ENCODE measurements at regions not wholly inside any gene's neighbourhood (a gene's known extent, or its start where the extent isn't known, plus 50 kb on each side); places are given as distances from the start of the nearest gene placed in this dataset.

- 87% methylated on average over 3 of the region's 3 CpGs; no CpG with 5 or more reads in 1 of the 2 experiments for WGBS, 2 experiments (ENCODE audit: extremely low coverage in 1 of 2, insufficient coverage in 1 of 2, insufficient read length in 1 of 2, insufficient replicate concordance in 2 of 2, low coverage in 1 of 2, low lambda C conversion rate in 2 of 2, missing lambda C conversion rate in 1 of 2)
- CTCF ChIA-PET (ENCODE audit: partially characterized antibody), result interaction anchor here (1.2 to 1.8 kb wide), 7 partner anchors 9 to 403 kb away, joined by 3 to 7 read pairs (median 3); no protein-coding TSS in a partner anchor
- FAIRE-seq, result no peak
Measured at GRCh38 chr11:95306123-95306522, 75.1 kb upstream of the SESN3 start.

More at GRCh38 chr11:95306123-95306522, 75.1 kb upstream of the SESN3 start:
- Histone ChIP-seq H4K5ac (ENCODE audit: insufficient read length, low read depth, low read length) (no peak overlapping the region), H4K8ac (ENCODE audit: extremely low read depth, insufficient read depth, low read length) (no peak overlapping the region), H3K27ac (ENCODE audit: low read depth, low read length) (no peak overlapping the region), H3K14ac (ENCODE audit: insufficient read length) (no peak overlapping the region), H3K9ac (replicated peaks in 1 of 4; ENCODE audit: extremely low read depth in 1 of 4, low read depth in 3 of 4, low read length in 3 of 4) (no peak overlapping the region), H3K79me1 (ENCODE audit: low read depth, low read length) (no peaks in the 10 kb centered on the region), H3K56ac (replicated peaks; ENCODE audit: insufficient read length, low read depth, low read length) (no peak overlapping the region), H3K4me2 (ENCODE audit: insufficient read depth in 1 of 2, low read depth in 2 of 2, low read length in 2 of 2) (no peak overlapping the region), H3K23me2 (ENCODE audit: low read depth, low read length) (no peaks in the 10 kb centered on the region), H3K36me3 (ENCODE audit: control insufficient read depth in 2 of 4, insufficient read depth in 4 of 4, low read length in 3 of 4) (no peaks in the 10 kb centered on the region), H3K9me3 (ENCODE audit: insufficient read depth in 2 of 2, low read depth in 1 of 2, low read length in 1 of 2) (no peaks in the 10 kb centered on the region), H2BK5ac (ENCODE audit: low read depth, low read length) (no peak overlapping the region), H3K18ac (ENCODE audit: extremely low read depth, low read length) (no peak overlapping the region), H2AFZ (ENCODE audit: low read length) (no peak overlapping the region), H3K23ac (ENCODE audit: insufficient read length) (no peak overlapping the region), H2BK120ac (replicated peaks; ENCODE audit: low read depth, low read length) (no peak overlapping the region), H2BK20ac (ENCODE audit: low read length) (no peak overlapping the region), H3K27me3 (replicated peaks in 1 of 4; ENCODE audit: control insufficient read depth in 3 of 4, extremely low read depth in 1 of 4, insufficient read depth in 3 of 4, low read length in 3 of 4) (no peaks in the 10 kb centered on the region; a peak in 1 of 7 replicates), H3K4me3 (ENCODE audit: extremely low read depth in 1 of 4, insufficient read depth in 2 of 4, low read depth in 3 of 4, low read length in 4 of 4) (no peak overlapping the region), H2BK15ac (ENCODE audit: low read length) (no peak overlapping the region), H3K4ac (replicated peaks; ENCODE audit: insufficient read length, low read depth, low read length) (no peak overlapping the region), H2AK5ac (ENCODE audit: low read depth, low read length) (no peak overlapping the region), H4K20me1 (replicated peaks in 1 of 2; ENCODE audit: control insufficient read depth in 1 of 2, insufficient read depth in 2 of 2, low read length in 2 of 2) (no peaks in the 10 kb centered on the region), H3K4me1 (replicated peaks in 1 of 4; ENCODE audit: control insufficient read depth in 3 of 4, insufficient read depth in 4 of 4, low read length in 3 of 4) (peaks cover 0 to 6% (median 2%) of the 10 kb centered on the region in 4 experiments; a peak in 3 of 7 replicates), H2BK12ac (ENCODE audit: low read depth, low read length) (no peak overlapping the region), H3K79me2 (ENCODE audit: control insufficient read depth in 1 of 2, insufficient read depth in 2 of 2, low read length in 2 of 2) (no peaks in the 10 kb centered on the region), H4K91ac (replicated peaks; ENCODE audit: insufficient read length, low read length) (no peak overlapping the region)
- POLR2A ChIA-PET (ENCODE audit: partially characterized antibody), result interaction anchor here (0.6 to 1.0 kb wide), 2 partner anchors 31 to 73 kb away, joined by 4 read pairs; no protein-coding TSS in a partner anchor
- no peak for DNase-seq (ENCODE audit: low read depth in 1 of 2, low spot score in 2 of 2)
- TF ChIP-seq CTCF (IDR thresholded peaks at IDR 0.05; ENCODE audit: control extremely low read depth in 1 of 3, insufficient read depth in 1 of 3, low read depth in 1 of 3, low read length in 3 of 3) (peak in 1 of 3 experiments; percentile 4; a peak in 1 of 4 replicates), RAD21 (IDR thresholded peaks at IDR 0.05 in 1 of 2, conservative IDR thresholded peaks at IDR 0.05 in 1 of 2; ENCODE audit: low read depth in 2 of 2, low read length in 2 of 2) (peak; percentile 12 to 31; a peak in 2 of 4 replicates), SRF (IDR thresholded peaks at IDR 0.05; ENCODE audit: low read depth, low read length) (no peak), YY1 (IDR thresholded peaks at IDR 0.05; ENCODE audit: low read depth, low read length) (no peak), SAP30 (IDR thresholded peaks at IDR 0.05; ENCODE audit: insufficient read depth, insufficient replicate concordance, low read length) (no peak)
